SU-DHL-6 (cell line): ENCODE measurements at regions not wholly inside any gene's neighbourhood (a gene's known extent, or its start where the extent isn't known, plus 50 kb on each side); places are given as distances from the start of the nearest gene placed in this dataset.
"Not testable (repeated sequence)": the region's sequence is repeated elsewhere in the genome, so short reads cannot be mapped to it uniquely, and the experiment has no call there.

ENCODE experiments used
- H2AFZ ChIP-seq: fragments of 200-600 bp; sonication (generic); 2 replicates; pipeline ENCODE4 v1.6.1; 2014; ENCODE audit warnings: low read depth, mild to moderate bottlenecking, moderate library complexity, mixed read lengths, antibody characterized with exemption, low read length; ENCODE audit not compliant: severe bottlenecking
- H3F3A ChIP-seq: fragments of 200-600 bp; shearing (Covaris generic); 2 replicates; pipeline ENCODE4 v1.6.0; 2016; ENCODE audit warnings: antibody characterized with exemption, mild to moderate bottlenecking; ENCODE audit not compliant: insufficient read depth
- H3K27ac ChIP-seq: fragments of 200-600 bp; sonication (generic); 2 replicates; pipeline ENCODE4 v1.5.1; 2016; ENCODE audit warnings: low read depth, mild to moderate bottlenecking, low read length, moderate library complexity, mixed read lengths
- H3K27me3 ChIP-seq: fragments of 200-600 bp; sonication (generic), shearing (Covaris generic); 2 replicates; pipeline ENCODE4 v1.6.0; 2014; ENCODE audit warnings: mild to moderate bottlenecking, low read length
- H3K36me3 ChIP-seq: fragments of 200-600 bp; sonication (generic); 2 replicates; pipeline ENCODE4 v1.6.1; 2014; ENCODE audit warnings: mild to moderate bottlenecking, low read length, mixed read lengths
- H3K4me2 ChIP-seq: fragments of 300-600, 200-600 bp; shearing (Covaris generic), sonication (generic); 2 replicates; pipeline ENCODE4 v1.6.0; 2014; ENCODE audit warnings: low read length, low read depth, mild to moderate bottlenecking; ENCODE audit not compliant: poor library complexity, severe bottlenecking
- H3K4me3 ChIP-seq: fragments of 200-600 bp; sonication (generic); 2 replicates; pipeline ENCODE4 v1.5.1; 2014; ENCODE audit warnings: antibody characterized with exemption, low read length, mild to moderate bottlenecking, mixed read lengths; ENCODE audit not compliant: insufficient read depth, poor library complexity, severe bottlenecking
- H3K79me2 ChIP-seq: fragments of 200-600 bp; sonication (generic); 2 replicates; pipeline ENCODE4 v1.6.1; 2014; ENCODE audit warnings: mild to moderate bottlenecking, low read length, moderate library complexity; ENCODE audit not compliant: insufficient read depth
- H3K9ac ChIP-seq: fragments of 200-600 bp; sonication (generic); 2 replicates; pipeline ENCODE4 v1.7.0; 2014; ENCODE audit warnings: mild to moderate bottlenecking, low read length
- H3K9me2 ChIP-seq: fragments of 200-600 bp; sonication (generic); replicated peaks from 2 replicates; pipeline ENCODE4 v1.6.1; 2014; ENCODE audit warnings: low read length; ENCODE audit not compliant: insufficient read depth
- H3K9me3 ChIP-seq: fragments of 200-600 bp; sonication (generic); 2 replicates; pipeline ENCODE4 v1.6.1; 2014; ENCODE audit warnings: low read length, mixed read lengths; ENCODE audit not compliant: insufficient read depth
- H4K20me1 ChIP-seq: fragments of 200-600 bp; sonication (generic); 2 replicates; pipeline ENCODE4 v1.6.1; 2014; ENCODE audit warnings: low read depth, mild to moderate bottlenecking, antibody characterized with exemption, low read length, moderate library complexity, mixed read lengths
- CTCF ChIP-seq: fragments of 200-600 bp; sonication (generic); IDR thresholded peaks from one replicate; pipeline ENCODE4 v1.5.1; 2017; ENCODE audit warnings: antibody characterized with exemption, mild to moderate bottlenecking, low read length, moderate library complexity; ENCODE audit not compliant: insufficient read depth, poor library complexity, severe bottlenecking
- EZH2phosphoT487 ChIP-seq: fragments of 200-600 bp; sonication (generic), shearing (Covaris generic); conservative IDR thresholded peaks from 2 replicates; pipeline ENCODE4 v1.6.1; 2018; ENCODE audit warnings: mild to moderate bottlenecking, antibody characterized with exemption, low read length, moderate library complexity, mixed read lengths

DNA sequence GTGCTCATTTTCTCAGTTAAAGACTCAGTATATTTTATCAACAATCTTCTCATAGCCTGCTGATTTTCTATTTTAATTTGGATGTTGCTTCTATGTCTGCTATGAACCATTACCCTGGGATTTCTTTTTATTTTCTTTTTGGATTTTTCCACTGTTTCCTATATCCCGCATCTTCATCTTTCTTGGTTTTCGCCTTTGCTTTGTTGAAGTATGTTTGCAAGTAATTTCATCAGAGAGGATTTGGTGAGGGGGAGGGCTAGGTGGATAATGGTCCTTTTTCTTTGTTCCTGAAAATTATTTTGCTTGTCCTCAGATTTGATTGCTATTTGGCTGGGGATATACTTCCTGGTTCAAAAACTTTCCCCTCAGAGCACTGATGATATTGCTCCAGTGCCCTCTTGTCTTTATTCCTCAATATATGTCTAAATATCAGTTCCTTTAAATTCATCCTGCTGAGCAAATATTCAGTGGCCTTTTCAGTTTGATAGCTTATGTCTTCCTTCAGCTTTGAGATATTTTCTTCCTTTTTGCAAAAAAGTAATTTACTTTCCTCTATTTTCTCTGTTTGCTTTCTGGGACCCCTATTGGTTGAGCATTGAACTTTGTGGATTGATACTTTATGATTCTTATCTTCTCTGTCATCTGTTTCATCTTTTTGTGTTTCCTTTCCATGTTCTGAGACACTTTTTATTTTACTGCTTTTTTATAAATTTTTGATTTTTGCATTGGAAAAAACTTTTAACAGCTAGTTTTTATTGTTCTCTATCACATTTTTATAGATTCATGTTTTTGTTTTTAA lies 227.6 kb upstream of the ELL2 start:
- H3K4me2 ChIP-seq, result no peak overlapping the region
- H3K4me3 ChIP-seq, result no peak overlapping the region
- no peak for TF ChIP-seq EZH2phosphoT487
- no peak for TF ChIP-seq CTCF

GRCh38 chr5:96187309-96188027 lies 225.8 kb upstream of the ELL2 start:
- H3K9ac ChIP-seq, result no peak overlapping the region
- no peaks in the 10 kb centered on the region for H3K79me2 ChIP-seq
- no peaks in the 10 kb centered on the region for H3K36me3 ChIP-seq
- H3K27me3 ChIP-seq, result no peaks in the 10 kb centered on the region
- H3K9me2 ChIP-seq, result no peaks in the 10 kb centered on the region
- H3F3A ChIP-seq, result no peaks in the 10 kb centered on the region
- no peak overlapping the region for H3K4me3 ChIP-seq
- no peak overlapping the region for H3K4me2 ChIP-seq
- H4K20me1 ChIP-seq, result no peaks in the 10 kb centered on the region
- no peak for TF ChIP-seq CTCF
- TF ChIP-seq EZH2phosphoT487, result no peak
- no peak overlapping the region for H3K27ac ChIP-seq
- H3K9me3 ChIP-seq, result no peaks in the 10 kb centered on the region
- no peak overlapping the region for H2AFZ ChIP-seq

More for the DNA sequence above, 227.6 kb upstream of the ELL2 start:
- no peaks in the 10 kb centered on the region for H3K79me2 ChIP-seq
- H3K27me3 ChIP-seq, result no peaks in the 10 kb centered on the region
- H3K27ac ChIP-seq, result no peak overlapping the region
- H3K36me3 ChIP-seq, result no peaks in the 10 kb centered on the region
- H2AFZ ChIP-seq, result no peak overlapping the region
- H3K9me2 ChIP-seq, result no peaks in the 10 kb centered on the region
- H3F3A ChIP-seq, result no peaks in the 10 kb centered on the region
- no peaks in the 10 kb centered on the region for H3K9me3 ChIP-seq
- no peak overlapping the region for H3K9ac ChIP-seq
- H4K20me1 ChIP-seq, result no peaks in the 10 kb centered on the region

GRCh38 chr5:96184510-96184909 lies 222.9 kb upstream of the ELL2 start:
- not testable (repeated sequence) for H3K36me3 ChIP-seq, H3F3A ChIP-seq, H3K27ac ChIP-seq, H3K4me2 ChIP-seq, H3K27me3 ChIP-seq, H4K20me1 ChIP-seq, H3K9ac ChIP-seq, H3K9me2 ChIP-seq, H2AFZ ChIP-seq, H3K9me3 ChIP-seq, H3K4me3 ChIP-seq, H3K79me2 ChIP-seq
